Gastroesophageal sphincter (tissue), 3 donors: ENCODE measurements at regions not wholly inside any gene's neighbourhood (a gene's known extent, or its start where the extent isn't known, plus 50 kb on each side); places are given as distances from the start of the nearest gene placed in this dataset.

ENCODE experiments used
- POLR2A ChIP-seq, 2 donors: fragments of 450-650 bp; IDR thresholded peaks; one replicate each; pipeline ENCODE4 v1.6.1; 2017; ENCODE audit warnings: antibody characterized with exemption in 2 of 2, mild to moderate bottlenecking in 2 of 2, moderate library complexity in 1 of 2
- POLR2AphosphoS5 ChIP-seq: sonication (generic); formaldehyde crosslinking; IDR thresholded peaks from one replicate; pipeline ENCODE4 v1.6.1; 2017; ENCODE audit warnings: antibody characterized with exemption
- TF ChIP-seq, protein P1 (sequence below), 4 experiments: fragments of 200-600 bp in 2 of 4; fragments of 450-650 bp in 2 of 4; sonication (generic) in 1 of 4; IDR thresholded peaks; one replicate each; pipeline ENCODE4 v1.5.1; 2017 to 2019; ENCODE audit warnings: antibody characterized with exemption in 4 of 4, mild to moderate bottlenecking in 2 of 4, moderate library complexity in 2 of 4

DNA sequence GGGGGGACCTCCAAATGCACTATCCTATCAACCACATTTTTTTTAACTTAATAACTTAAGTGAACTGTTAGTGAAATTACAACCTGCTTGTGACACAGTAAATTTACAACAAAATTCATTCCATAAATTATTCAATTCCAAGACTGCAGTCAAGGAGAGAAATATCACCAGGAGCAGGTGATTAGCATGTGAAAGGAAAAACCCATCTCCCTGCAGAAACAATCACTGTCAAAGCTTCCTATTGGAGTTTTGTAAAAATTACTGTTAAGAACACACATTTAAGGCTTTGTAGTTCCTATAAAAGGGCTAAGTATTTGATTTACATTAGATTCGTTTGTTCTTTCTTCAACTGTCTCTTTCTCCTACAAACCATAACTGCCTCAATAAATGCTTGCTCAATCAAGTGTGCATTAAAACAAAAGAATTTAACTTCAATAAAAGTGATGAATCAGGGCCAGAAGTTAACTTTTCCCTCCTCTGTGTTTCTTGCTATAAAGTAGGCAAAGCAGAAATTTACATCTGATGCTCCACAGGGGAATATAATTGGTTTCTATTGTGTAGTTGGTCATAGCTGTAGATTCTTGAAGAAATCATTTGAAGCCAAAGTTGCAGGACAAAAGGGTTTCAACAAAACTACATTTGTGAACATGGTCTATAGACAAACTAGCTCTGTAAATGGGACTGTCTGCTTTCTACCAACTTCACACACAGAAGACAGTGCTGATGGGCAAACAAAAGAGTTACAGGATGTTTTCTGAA is 195.1 kb upstream of the PSMD7 start:
- TF ChIP-seq, protein P1, sequence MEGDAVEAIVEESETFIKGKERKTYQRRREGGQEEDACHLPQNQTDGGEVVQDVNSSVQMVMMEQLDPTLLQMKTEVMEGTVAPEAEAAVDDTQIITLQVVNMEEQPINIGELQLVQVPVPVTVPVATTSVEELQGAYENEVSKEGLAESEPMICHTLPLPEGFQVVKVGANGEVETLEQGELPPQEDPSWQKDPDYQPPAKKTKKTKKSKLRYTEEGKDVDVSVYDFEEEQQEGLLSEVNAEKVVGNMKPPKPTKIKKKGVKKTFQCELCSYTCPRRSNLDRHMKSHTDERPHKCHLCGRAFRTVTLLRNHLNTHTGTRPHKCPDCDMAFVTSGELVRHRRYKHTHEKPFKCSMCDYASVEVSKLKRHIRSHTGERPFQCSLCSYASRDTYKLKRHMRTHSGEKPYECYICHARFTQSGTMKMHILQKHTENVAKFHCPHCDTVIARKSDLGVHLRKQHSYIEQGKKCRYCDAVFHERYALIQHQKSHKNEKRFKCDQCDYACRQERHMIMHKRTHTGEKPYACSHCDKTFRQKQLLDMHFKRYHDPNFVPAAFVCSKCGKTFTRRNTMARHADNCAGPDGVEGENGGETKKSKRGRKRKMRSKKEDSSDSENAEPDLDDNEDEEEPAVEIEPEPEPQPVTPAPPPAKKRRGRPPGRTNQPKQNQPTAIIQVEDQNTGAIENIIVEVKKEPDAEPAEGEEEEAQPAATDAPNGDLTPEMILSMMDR (IDR thresholded peaks at IDR 0.05) = no peak
- no peak for TF ChIP-seq POLR2A (IDR thresholded peaks at IDR 0.05)
- no peak for TF ChIP-seq POLR2AphosphoS5
